ENCODE measurements at regions not wholly inside any gene's neighbourhood (a gene's known extent, or its start where the extent isn't known, plus 50 kb on each side); places are given as distances from the start of the nearest gene placed in this dataset.

GRCh38 chr2:42853549-42854206, 61.3 kb upstream of the HAAO start:
- ATAC-seq (no peak), DNase-seq (no peak)
- intact Hi-C loops (cut with DNase I, micrococcal nuclease), result no loop called here
- TF ChIP-seq CTCF (IDR thresholded peaks at IDR 0.05), result no peak
- Histone ChIP-seq H3K9me3 (no peaks in the 10 kb centered on the region), H3K36me3 (ENCODE audit: low read depth) (no peaks in the 10 kb centered on the region), H3K4me1 (ENCODE audit: low read depth) (peaks cover 2% of the 10 kb centered on the region), H3K4me3 (no peak overlapping the region)

- no peak for ATAC-seq
- Histone ChIP-seq H3K36me3 (ENCODE audit: low read depth) (no peaks in the 10 kb centered on the region), H3K4me3 (no peak overlapping the region), H3K9me3 (no peaks in the 10 kb centered on the region), H3K4me1 (ENCODE audit: low read depth) (no peaks in the 10 kb centered on the region)
- no peak for TF ChIP-seq CTCF (IDR thresholded peaks at IDR 0.05)
- intact Hi-C loops (cut with DNase I, micrococcal nuclease), result no loop called here
- DNase-seq, result no peak
Observed at GRCh38 chr2:42852798-42853197, 60.4 kb upstream of the HAAO start.

GRCh38 chr2:42851740-42852250, 59.4 kb upstream of the HAAO start:
- H3K36me3 ChIP-seq (ENCODE audit: low read depth), result no peaks in the 10 kb centered on the region
- H3K9me3 ChIP-seq, result no peaks in the 10 kb centered on the region
- DNase-seq (no peak), ATAC-seq (no peak)
- H3K4me1 ChIP-seq (ENCODE audit: low read depth), result no peaks in the 10 kb centered on the region
- no peak overlapping the region for H3K4me3 ChIP-seq
- no peak for TF ChIP-seq CTCF (IDR thresholded peaks at IDR 0.05)
- intact Hi-C loops (cut with DNase I, micrococcal nuclease), result no loop called here

GRCh38 chr2:42851186-42851585, 58.8 kb upstream of the HAAO start:
- DNase-seq, result no peak
- intact Hi-C loops (cut with DNase I, micrococcal nuclease), result no loop called here
- H3K36me3 ChIP-seq (ENCODE audit: low read depth), result no peaks in the 10 kb centered on the region
- ATAC-seq, result no peak
- TF ChIP-seq CTCF (IDR thresholded peaks at IDR 0.05), result no peak
- no peaks in the 10 kb centered on the region for H3K9me3 ChIP-seq
- no peak overlapping the region for H3K4me3 ChIP-seq
- H3K4me1 ChIP-seq (ENCODE audit: low read depth), result no peaks in the 10 kb centered on the region

- H3K4me1 ChIP-seq (ENCODE audit: low read depth), result no peaks in the 10 kb centered on the region
- no peak for ATAC-seq
- H3K36me3 ChIP-seq (ENCODE audit: low read depth), result no peaks in the 10 kb centered on the region
- DNase-seq, result no peak
- intact Hi-C loops (cut with DNase I, micrococcal nuclease), result no loop called here
- TF ChIP-seq CTCF (IDR thresholded peaks at IDR 0.05), result no peak
- no peaks in the 10 kb centered on the region for H3K9me3 ChIP-seq
- H3K4me3 ChIP-seq, result no peak overlapping the region
Observed at GRCh38 chr2:42850016-42850805, 57.8 kb upstream of the HAAO start.
